B cell (primary cell): ENCODE measurements at regions not wholly inside any gene's neighbourhood (a gene's known extent, or its start where the extent isn't known, plus 50 kb on each side); places are given as distances from the start of the nearest gene placed in this dataset.
"Not testable (repeated sequence)": the region's sequence is repeated elsewhere in the genome, so short reads cannot be mapped to it uniquely, and the experiment has no call there.

ENCODE experiments used
- CTCF ChIP-seq: fragments of 200-600 bp; IDR thresholded peaks from one replicate; pipeline ENCODE4 v1.8.0; 2022; ENCODE audit warnings: antibody characterized with exemption, mild to moderate bottlenecking
- EZH2 ChIP-seq: IDR thresholded peaks from 2 replicates; pipeline ENCODE4 v1.6.1; 2012; ENCODE audit warnings: borderline replicate concordance, low read depth, mild to moderate bottlenecking, moderate library complexity, low read length; ENCODE audit not compliant: insufficient read depth, poor library complexity, severe bottlenecking

DNA sequence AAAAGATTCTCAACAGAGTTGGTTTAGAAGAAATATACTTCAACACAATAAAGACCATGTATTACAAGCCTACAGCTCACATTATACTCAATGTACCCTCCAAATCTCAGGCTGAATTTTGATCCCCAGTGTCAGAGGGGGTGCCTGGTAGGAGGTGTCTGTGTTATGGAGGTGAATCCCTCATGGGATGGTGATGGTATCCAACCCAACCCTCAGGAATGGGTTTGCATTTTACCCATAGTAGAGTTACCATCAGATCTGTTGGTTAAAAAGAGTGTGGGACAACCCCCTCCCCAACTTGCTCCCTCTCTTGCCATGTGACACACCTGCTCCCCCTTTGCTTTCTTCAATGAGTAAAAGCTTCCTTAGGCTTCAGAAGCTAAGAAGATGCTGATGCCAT is 205.5 kb downstream of the POTEM start:
- not testable (repeated sequence) for TF ChIP-seq CTCF, EZH2
